Right atrium auricular region (tissue), 2 donors: ENCODE measurements at regions not wholly inside any gene's neighbourhood (a gene's known extent, or its start where the extent isn't known, plus 50 kb on each side); places are given as distances from the start of the nearest gene placed in this dataset.
"Not testable (repeated sequence)": the region's sequence is repeated elsewhere in the genome, so short reads cannot be mapped to it uniquely, and the experiment has no call there.

Source experiments
- DNase-seq: peaks from one replicate; pipeline ENCODE4 v3.0.0-alpha.2; 2019; ENCODE audit warnings: low spot score
- H3K27ac ChIP-seq, 2 donors: fragments of 200-600 bp; sonication (generic); 1 replicate in 1 of 2; 2 replicates in 1 of 2; pipeline ENCODE4 v1.5.1; 2016 to 2019
- H3K27me3 ChIP-seq, 2 donors: fragments of 200-600 bp; sonication (generic); one replicate each; pipeline versions ENCODE4 v1.5.1 to v1.6.0; 2017 to 2019
- H3K36me3 ChIP-seq: fragments of 200-600 bp; sonication (generic); one replicate; pipeline ENCODE4 v1.5.1; 2016
- H3K4me1 ChIP-seq, 2 donors: fragments of 200-600 bp; sonication (generic); one replicate each; pipeline versions ENCODE4 v1.5.1 to v1.6.0; 2017 to 2019
- H3K4me3 ChIP-seq, 2 donors: fragments of 200-600 bp; sonication (generic); 1 replicate in 1 of 2; 2 replicates in 1 of 2; pipeline ENCODE4 v1.5.1; 2017 to 2019; ENCODE audit warnings: mild to moderate bottlenecking in 1 of 2, moderate library complexity in 1 of 2
- H3K9me3 ChIP-seq, 2 donors: fragments of 200-600 bp; sonication (generic); one replicate each; pipeline ENCODE4 v1.5.1; 2019
- CTCF ChIP-seq, 2 donors: fragments of 200-600 bp; sonication (generic); IDR thresholded peaks; one replicate each; pipeline ENCODE4 v1.5.1; 2019; ENCODE audit warnings: antibody characterized with exemption in 2 of 2

- no peak for TF ChIP-seq CTCF (IDR thresholded peaks at IDR 0.05)
- Histone ChIP-seq H3K9me3 (no peaks in the 10 kb centered on the region), H3K4me1 (no peaks in the 10 kb centered on the region), H3K4me3 (no peak overlapping the region), H3K27me3 (no peaks in the 10 kb centered on the region), H3K36me3 (no peaks in the 10 kb centered on the region), H3K27ac (no peak overlapping the region)
- DNase-seq = no peak
These were observed 1542.8 kb downstream of the TSPY10 start for GRCh38 chrY:11070250-11071113.

- H3K27ac ChIP-seq, H3K36me3 ChIP-seq, H3K9me3 ChIP-seq, H3K4me3 ChIP-seq, H3K4me1 ChIP-seq, H3K27me3 ChIP-seq, DNase-seq: not testable (repeated sequence)
These were observed 1558.1 kb downstream of the TSPY10 start for GRCh38 chrY:11085801-11086200.

GRCh38 chrY:11097498-11097897, 1569.8 kb downstream of the TSPY10 start:
- H3K4me3 ChIP-seq, H3K36me3 ChIP-seq, H3K27ac ChIP-seq, H3K27me3 ChIP-seq, H3K4me1 ChIP-seq, DNase-seq, H3K9me3 ChIP-seq: not testable (repeated sequence)

- not testable (repeated sequence) for H3K4me1 ChIP-seq, DNase-seq, H3K36me3 ChIP-seq, H3K4me3 ChIP-seq, H3K27me3 ChIP-seq, H3K27ac ChIP-seq, H3K9me3 ChIP-seq
These were observed 1570.7 kb downstream of the TSPY10 start for GRCh38 chrY:11098419-11098818.

GRCh38 chrY:11099004-11099403, 1571.3 kb downstream of the TSPY10 start:
- H3K9me3 ChIP-seq = no peaks in the 10 kb centered on the region
- no peaks in the 10 kb centered on the region for H3K4me1 ChIP-seq
- no peak overlapping the region for H3K27ac ChIP-seq
- H3K27me3 ChIP-seq = no peaks in the 10 kb centered on the region
- H3K4me3 ChIP-seq = no peak overlapping the region
- DNase-seq = no peak
- no peaks in the 10 kb centered on the region for H3K36me3 ChIP-seq
- no peak for TF ChIP-seq CTCF (IDR thresholded peaks at IDR 0.05)

GRCh38 chrY:11100472-11100871, 1572.8 kb downstream of the TSPY10 start:
- not testable (repeated sequence) for H3K27ac ChIP-seq, H3K4me1 ChIP-seq, H3K4me3 ChIP-seq, H3K27me3 ChIP-seq, H3K9me3 ChIP-seq, DNase-seq, H3K36me3 ChIP-seq

- not testable (repeated sequence) for H3K4me1 ChIP-seq, H3K4me3 ChIP-seq, H3K27ac ChIP-seq, H3K27me3 ChIP-seq, H3K9me3 ChIP-seq, H3K36me3 ChIP-seq, DNase-seq
These were observed 1575.3 kb downstream of the TSPY10 start for GRCh38 chrY:11102987-11103386.

- H3K36me3 ChIP-seq, H3K27me3 ChIP-seq, H3K4me1 ChIP-seq, DNase-seq, H3K27ac ChIP-seq, H3K9me3 ChIP-seq, H3K4me3 ChIP-seq: not testable (repeated sequence)
These were observed 1579.6 kb downstream of the TSPY10 start for GRCh38 chrY:11107127-11107918.

GRCh38 chrY:11151724-11152123, 1549.3 kb upstream of the USP9Y start:
- not testable (repeated sequence) for H3K9me3 ChIP-seq, H3K4me1 ChIP-seq, H3K27me3 ChIP-seq, H3K27ac ChIP-seq, DNase-seq, H3K36me3 ChIP-seq, H3K4me3 ChIP-seq

GRCh38 chrY:11156100-11156499, 1544.9 kb upstream of the USP9Y start:
- not testable (repeated sequence) for H3K36me3 ChIP-seq, DNase-seq, H3K9me3 ChIP-seq, H3K4me1 ChIP-seq, H3K27me3 ChIP-seq, H3K4me3 ChIP-seq, H3K27ac ChIP-seq

GRCh38 chrY:11156846-11157245, 1544.2 kb upstream of the USP9Y start:
- H3K36me3 ChIP-seq, H3K9me3 ChIP-seq, H3K4me3 ChIP-seq, H3K27ac ChIP-seq, H3K27me3 ChIP-seq, DNase-seq, H3K4me1 ChIP-seq: not testable (repeated sequence)

GRCh38 chrY:11177033-11177432, 1524.0 kb upstream of the USP9Y start:
- not testable (repeated sequence) for H3K4me1 ChIP-seq, H3K27me3 ChIP-seq, H3K36me3 ChIP-seq, H3K27ac ChIP-seq, H3K4me3 ChIP-seq, DNase-seq, H3K9me3 ChIP-seq

- not testable (repeated sequence) for H3K4me3 ChIP-seq, DNase-seq, H3K9me3 ChIP-seq, H3K27me3 ChIP-seq, H3K36me3 ChIP-seq, H3K27ac ChIP-seq, H3K4me1 ChIP-seq
These were observed 1499.9 kb upstream of the USP9Y start for GRCh38 chrY:11201133-11201532.
